ENCODE measurements at regions not wholly inside any gene's neighbourhood (a gene's known extent, or its start where the extent isn't known, plus 50 kb on each side); places are given as distances from the start of the nearest gene placed in this dataset.

DNA sequence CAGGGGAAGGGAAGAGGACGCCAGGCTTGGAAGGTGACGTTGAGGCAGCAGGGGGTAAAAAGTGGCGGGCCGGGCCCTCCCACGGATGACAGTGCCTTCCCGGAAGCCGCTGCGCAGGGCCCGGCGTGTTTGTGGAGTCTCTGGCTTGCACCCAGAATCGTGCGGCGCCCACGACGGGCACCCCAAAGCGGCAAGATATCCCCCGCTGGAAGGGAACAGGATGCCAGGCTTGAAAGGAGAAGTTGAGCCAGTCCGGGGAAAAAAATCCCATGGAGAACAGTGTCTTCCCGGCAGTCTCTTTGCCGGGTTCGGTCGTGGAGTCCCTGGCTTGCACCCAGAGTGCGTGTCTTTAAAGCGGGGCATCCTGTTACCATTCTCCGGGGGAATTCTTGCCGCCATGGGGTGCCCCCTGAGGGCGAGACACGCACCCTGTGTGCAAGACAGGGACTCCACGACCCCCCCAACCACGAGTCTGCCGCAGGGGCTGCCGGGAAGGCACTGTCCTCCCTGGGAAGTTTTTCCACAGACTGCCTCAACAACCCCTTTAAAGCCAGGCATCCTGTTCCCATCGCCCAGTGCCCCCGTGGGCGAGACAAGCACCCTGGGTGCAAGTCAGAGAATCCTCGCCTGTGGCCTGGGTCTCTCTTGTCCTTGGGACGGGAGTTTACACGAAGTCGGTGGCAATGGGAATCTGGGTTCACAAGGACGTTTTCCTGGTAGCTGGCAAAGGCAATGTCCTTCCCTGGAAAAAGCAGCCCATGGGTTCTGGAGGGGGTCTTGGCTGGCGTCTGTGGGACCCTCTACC lies 156.1 kb upstream of the ALG10B start:
- TF ChIP-seq, protein P1, sequence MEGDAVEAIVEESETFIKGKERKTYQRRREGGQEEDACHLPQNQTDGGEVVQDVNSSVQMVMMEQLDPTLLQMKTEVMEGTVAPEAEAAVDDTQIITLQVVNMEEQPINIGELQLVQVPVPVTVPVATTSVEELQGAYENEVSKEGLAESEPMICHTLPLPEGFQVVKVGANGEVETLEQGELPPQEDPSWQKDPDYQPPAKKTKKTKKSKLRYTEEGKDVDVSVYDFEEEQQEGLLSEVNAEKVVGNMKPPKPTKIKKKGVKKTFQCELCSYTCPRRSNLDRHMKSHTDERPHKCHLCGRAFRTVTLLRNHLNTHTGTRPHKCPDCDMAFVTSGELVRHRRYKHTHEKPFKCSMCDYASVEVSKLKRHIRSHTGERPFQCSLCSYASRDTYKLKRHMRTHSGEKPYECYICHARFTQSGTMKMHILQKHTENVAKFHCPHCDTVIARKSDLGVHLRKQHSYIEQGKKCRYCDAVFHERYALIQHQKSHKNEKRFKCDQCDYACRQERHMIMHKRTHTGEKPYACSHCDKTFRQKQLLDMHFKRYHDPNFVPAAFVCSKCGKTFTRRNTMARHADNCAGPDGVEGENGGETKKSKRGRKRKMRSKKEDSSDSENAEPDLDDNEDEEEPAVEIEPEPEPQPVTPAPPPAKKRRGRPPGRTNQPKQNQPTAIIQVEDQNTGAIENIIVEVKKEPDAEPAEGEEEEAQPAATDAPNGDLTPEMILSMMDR (IDR thresholded peaks at IDR 0.05): no peak
- TF ChIP-seq POLR2A (IDR thresholded peaks at IDR 0.05): no peak
- TF ChIP-seq EP300 (IDR thresholded peaks at IDR 0.05): no peak

Data from tibial nerve (tissue), 4 donors.